GM18502 (cell line): ENCODE measurements at regions not wholly inside any gene's neighbourhood (a gene's known extent, or its start where the extent isn't known, plus 50 kb on each side); places are given as distances from the start of the nearest gene placed in this dataset.

ENCODE experiments used
- ATAC-seq: cut with Tn5 transposase; IDR thresholded peaks from one replicate; pipeline ENCODE4 v1.9.1; 2021; ENCODE audit warnings: mild to moderate bottlenecking; ENCODE audit not compliant: unreplicated experiment, poor library complexity

GRCh38 chr10:120355425-120355824 is 101.6 kb upstream of the PLPP4 start:
- no peak for ATAC-seq

GRCh38 chr10:120360571-120360970 is 96.5 kb upstream of the PLPP4 start:
- ATAC-seq, result no peak

GRCh38 chr10:120365872-120366271 is 91.2 kb upstream of the PLPP4 start:
- no peak for ATAC-seq

- no peak for ATAC-seq
Measured at GRCh38 chr10:120367341-120367740, 89.7 kb upstream of the PLPP4 start.

- no peak for ATAC-seq
Measured at GRCh38 chr10:120368338-120368737, 88.7 kb upstream of the PLPP4 start.

GRCh38 chr10:120368927-120369326 is 88.1 kb upstream of the PLPP4 start:
- ATAC-seq, result no peak

- ATAC-seq, result no peak
Measured at GRCh38 chr10:120369856-120370276, 87.2 kb upstream of the PLPP4 start.

- no peak for ATAC-seq
Measured at GRCh38 chr10:120371856-120372255, 85.2 kb upstream of the PLPP4 start.

- ATAC-seq, result no peak
Measured at GRCh38 chr10:120372917-120373316, 84.1 kb upstream of the PLPP4 start.

GRCh38 chr10:120375666-120376065 is 81.4 kb upstream of the PLPP4 start:
- ATAC-seq, result no peak

GRCh38 chr10:120381931-120382330 is 75.1 kb upstream of the PLPP4 start:
- ATAC-seq, result no peak

- ATAC-seq, result no peak
Measured at GRCh38 chr10:120382360-120382759, 74.7 kb upstream of the PLPP4 start.

GRCh38 chr10:120385992-120386391 is 71.0 kb upstream of the PLPP4 start:
- no peak for ATAC-seq

- no peak for ATAC-seq
Measured at GRCh38 chr10:120386896-120387295, 70.1 kb upstream of the PLPP4 start.

- no peak for ATAC-seq
Measured at GRCh38 chr10:120387326-120387725, 69.7 kb upstream of the PLPP4 start.

GRCh38 chr10:120392245-120392644 is 64.8 kb upstream of the PLPP4 start:
- ATAC-seq, result no peak

- no peak for ATAC-seq
Measured at GRCh38 chr10:120392671-120393079, 64.4 kb upstream of the PLPP4 start.

GRCh38 chr10:120394446-120394845 is 62.6 kb upstream of the PLPP4 start:
- no peak for ATAC-seq

- ATAC-seq, result no peak
Measured at GRCh38 chr10:120396228-120396627, 60.8 kb upstream of the PLPP4 start.

GRCh38 chr10:120398180-120398579 is 58.8 kb upstream of the PLPP4 start:
- ATAC-seq, result no peak

- ATAC-seq, result no peak
Measured at GRCh38 chr10:120400601-120401000, 56.4 kb upstream of the PLPP4 start.

GRCh38 chr10:120402147-120402766 is 54.8 kb upstream of the PLPP4 start:
- no peak for ATAC-seq

- no peak for ATAC-seq
Measured at GRCh38 chr10:120403109-120403508, 53.9 kb upstream of the PLPP4 start.
